ENCODE measurements at regions not wholly inside any gene's neighbourhood (a gene's known extent, or its start where the extent isn't known, plus 50 kb on each side); places are given as distances from the start of the nearest gene placed in this dataset.

GRCh38 chr1:209311770-209312169 lies 271.7 kb upstream of the CAMK1G start:
- Histone ChIP-seq H3K27me3 (ENCODE audit: control insufficient read depth, insufficient read depth, low read length, poor library complexity, severe bottlenecking) (peaks cover 7% of the 10 kb centered on the region), H3K4me1 (ENCODE audit: control insufficient read depth, insufficient read depth, low read length) (no peaks in the 10 kb centered on the region), H3K36me3 (ENCODE audit: control insufficient read depth, insufficient read depth, low read length) (no peaks in the 10 kb centered on the region), H3K9me3 (ENCODE audit: control insufficient read depth, low read length) (no peaks in the 10 kb centered on the region), H3K27ac (ENCODE audit: low read depth, low read length) (no peak overlapping the region), H3K4me3 (ENCODE audit: low read length) (no peak overlapping the region), H3K9ac (ENCODE audit: extremely low read depth, low read length, poor library complexity, severe bottlenecking) (no peak overlapping the region)
- no peaks in the 10 kb centered on the region for H3K9me3 Mint-ChIP-seq
- TF ChIP-seq CTCF (conservative IDR thresholded peaks at IDR 0.05) = no peak
- no peak overlapping the region for H3K27ac Mint-ChIP-seq
- H3K4me1 Mint-ChIP-seq = peaks cover 5% of the 10 kb centered on the region
- no peak for DNase-seq
- H3K36me3 Mint-ChIP-seq (ENCODE audit: low read depth) = no peaks in the 10 kb centered on the region
- no peaks in the 10 kb centered on the region for H3K27me3 Mint-ChIP-seq (ENCODE audit: insufficient read depth)
- WGBS, 2 experiments (ENCODE audit: insufficient coverage in 1 of 2, insufficient read length in 1 of 2) = 90% methylated on average over 3 of the region's 3 CpGs; no CpG with 5 or more reads in 1 of the 2 experiments
- no peak overlapping the region for H3K4me3 Mint-ChIP-seq

GRCh38 chr1:209316929-209317328 lies 266.6 kb upstream of the CAMK1G start:
- H3K9ac ChIP-seq (ENCODE audit: extremely low read depth, low read length, poor library complexity, severe bottlenecking) = no peak overlapping the region
- DNase-seq = no peak
- Mint-ChIP-seq H3K9me3 (peaks cover 7% of the 10 kb centered on the region), H3K4me1 (peaks cover 7% of the 10 kb centered on the region), H3K36me3 (ENCODE audit: low read depth) (peaks cover 3% of the 10 kb centered on the region), H3K27ac (no peak overlapping the region), H3K4me3 (no peak overlapping the region), H3K27me3 (ENCODE audit: insufficient read depth) (no peaks in the 10 kb centered on the region)
- no peaks in the 10 kb centered on the region for H3K36me3 ChIP-seq (ENCODE audit: control insufficient read depth, insufficient read depth, low read length)
- TF ChIP-seq CTCF (conservative IDR thresholded peaks at IDR 0.05) = no peak
- H3K27me3 ChIP-seq (ENCODE audit: control insufficient read depth, insufficient read depth, low read length, poor library complexity, severe bottlenecking) = no peaks in the 10 kb centered on the region
- H3K27ac ChIP-seq (ENCODE audit: low read depth, low read length) = no peak overlapping the region
- H3K9me3 ChIP-seq (ENCODE audit: control insufficient read depth, low read length) = no peaks in the 10 kb centered on the region
- H3K4me3 ChIP-seq (ENCODE audit: low read length) = no peak overlapping the region
- no peaks in the 10 kb centered on the region for H3K4me1 ChIP-seq (ENCODE audit: control insufficient read depth, insufficient read depth, low read length)

GRCh38 chr1:209318181-209319056 lies 265.1 kb upstream of the CAMK1G start:
- WGBS, 2 experiments (ENCODE audit: insufficient coverage in 1 of 2, insufficient read length in 1 of 2) = 92 to 93% methylated on average over 3 to 7 of the region's 7 CpGs
- TF ChIP-seq CTCF (conservative IDR thresholded peaks at IDR 0.05) = no peak
- H3K27me3 ChIP-seq (ENCODE audit: control insufficient read depth, insufficient read depth, low read length, poor library complexity, severe bottlenecking) = no peaks in the 10 kb centered on the region
- no peak overlapping the region for H3K4me3 ChIP-seq (ENCODE audit: low read length)
- no peak for DNase-seq
- H3K4me1 ChIP-seq (ENCODE audit: control insufficient read depth, insufficient read depth, low read length) = no peaks in the 10 kb centered on the region
- Mint-ChIP-seq H3K27me3 (ENCODE audit: insufficient read depth) (no peaks in the 10 kb centered on the region), H3K4me3 (no peak overlapping the region), H3K27ac (no peak overlapping the region), H3K9me3 (peaks cover 7% of the 10 kb centered on the region), H3K36me3 (ENCODE audit: low read depth) (peaks cover 3% of the 10 kb centered on the region), H3K4me1 (peaks cover 9% of the 10 kb centered on the region)
- H3K36me3 ChIP-seq (ENCODE audit: control insufficient read depth, insufficient read depth, low read length) = no peaks in the 10 kb centered on the region
- H3K9ac ChIP-seq (ENCODE audit: extremely low read depth, low read length, poor library complexity, severe bottlenecking) = no peak overlapping the region
- no peak overlapping the region for H3K27ac ChIP-seq (ENCODE audit: low read depth, low read length)
- no peaks in the 10 kb centered on the region for H3K9me3 ChIP-seq (ENCODE audit: control insufficient read depth, low read length)

Data from endodermal cell (in vitro differentiated cells).